ENCODE measurements at regions not wholly inside any gene's neighbourhood (a gene's known extent, or its start where the extent isn't known, plus 50 kb on each side); places are given as distances from the start of the nearest gene placed in this dataset.
"Not testable (repeated sequence)": the region's sequence is repeated elsewhere in the genome, so short reads cannot be mapped to it uniquely, and the experiment has no call there.

DNA sequence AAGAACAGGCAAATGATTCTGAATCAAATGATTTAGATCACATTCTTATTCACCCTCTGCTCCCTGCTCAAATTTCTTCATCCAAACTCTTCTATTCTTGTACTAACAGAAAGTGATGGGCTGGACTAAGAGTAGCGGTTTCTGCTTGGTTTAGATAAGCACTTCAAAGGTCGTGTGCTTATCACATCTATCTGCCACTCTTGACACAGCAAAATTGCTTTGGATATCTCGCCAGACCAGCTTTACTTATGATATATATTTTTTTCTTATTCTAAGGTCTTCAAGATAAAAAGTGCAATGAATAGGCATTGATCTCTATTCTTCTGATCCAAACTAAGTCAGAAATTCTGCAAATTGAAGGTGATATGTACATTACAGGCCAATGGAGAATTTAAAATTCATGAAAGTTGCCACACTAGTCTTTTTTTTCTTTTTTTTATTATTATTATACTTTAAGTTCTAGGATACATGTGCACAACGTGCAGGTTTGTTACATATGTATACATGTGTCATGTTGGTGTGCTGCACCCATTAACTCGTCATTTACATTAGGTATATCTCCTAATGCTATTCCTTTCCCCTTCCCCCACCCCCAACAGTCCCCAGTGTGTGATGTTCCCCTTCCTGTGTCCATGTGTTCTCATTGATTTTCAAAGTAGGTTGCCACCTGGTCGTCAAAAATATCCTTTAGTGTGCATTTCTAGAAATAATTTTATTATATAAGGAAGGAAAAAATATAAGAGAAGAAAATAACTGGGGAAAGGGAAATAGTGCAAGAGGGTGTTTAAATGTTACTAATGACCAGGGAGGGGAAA lies 1941.0 kb upstream of the RAG2 start:
- DNase-seq (ENCODE audit: missing footprints) (no peak), ATAC-seq (no peak)
- intact Hi-C loops (cut with DNase I) = no loop called here

DNA sequence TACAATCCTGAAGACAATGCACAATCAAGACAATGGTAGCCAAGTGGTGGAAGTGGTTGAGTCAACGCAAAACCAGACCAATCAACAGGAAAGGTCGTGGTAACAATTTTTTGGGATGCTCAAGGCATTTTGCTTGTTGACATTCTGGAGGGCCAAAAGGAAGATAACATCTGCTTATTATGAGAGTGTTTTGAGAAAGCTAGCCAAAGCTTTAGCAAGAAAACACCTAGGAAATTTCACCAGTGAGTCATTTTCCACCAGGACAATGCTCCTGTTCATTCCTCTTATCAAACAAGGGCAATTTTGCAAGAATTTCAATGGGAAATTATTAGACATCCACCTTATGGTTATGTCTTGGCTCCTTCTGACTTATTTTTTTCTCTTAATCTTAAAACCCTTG lies 1932.2 kb upstream of the RAG2 start:
- DNase-seq (ENCODE audit: missing footprints) (no peak), ATAC-seq (no peak)
- intact Hi-C loops (cut with DNase I) = no loop called here

DNA sequence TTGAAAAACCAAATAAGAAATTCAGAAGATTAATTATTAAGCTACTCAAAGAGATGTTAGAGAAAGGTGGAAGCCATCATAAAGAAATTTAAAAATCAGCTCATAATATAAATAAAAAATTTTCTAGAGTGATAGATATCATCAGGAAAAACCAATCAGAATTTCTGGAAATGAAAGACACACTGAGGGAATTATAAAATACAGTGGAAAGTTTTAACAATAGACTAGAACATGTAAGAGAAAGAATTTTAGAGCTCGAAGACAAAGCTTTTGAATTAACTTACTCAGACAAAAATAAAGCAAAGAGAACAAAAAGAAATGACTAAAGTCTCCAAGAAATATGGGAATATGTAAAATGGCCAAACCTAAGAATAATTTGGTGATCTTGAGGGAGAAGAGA lies 1926.9 kb upstream of the RAG2 start:
- ATAC-seq (no peak), DNase-seq (ENCODE audit: missing footprints) (no peak)
- intact Hi-C loops (cut with DNase I) = no loop called here

DNA sequence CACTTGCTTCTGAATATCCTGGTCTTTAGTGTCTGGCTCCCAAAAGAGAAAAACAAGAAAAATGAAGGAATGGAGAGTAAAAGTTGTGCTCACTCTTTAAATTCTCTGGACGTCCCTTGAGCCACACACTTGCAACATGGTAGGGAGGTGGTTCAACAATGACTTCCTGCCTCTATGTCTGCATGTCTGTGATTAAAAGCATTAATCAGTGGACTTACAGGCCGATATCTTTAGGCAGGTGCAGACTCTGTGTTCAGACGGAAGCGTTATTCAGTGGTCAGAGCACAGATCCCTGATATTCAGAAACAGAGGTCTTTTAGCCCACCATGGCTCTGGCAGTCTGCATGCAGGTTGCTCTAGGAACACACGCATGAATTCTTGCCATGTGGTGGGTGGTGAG lies 1920.0 kb upstream of the RAG2 start:
- no peak for DNase-seq (ENCODE audit: missing footprints)
- intact Hi-C loops (cut with DNase I) = no loop called here
- no peak for ATAC-seq

DNA sequence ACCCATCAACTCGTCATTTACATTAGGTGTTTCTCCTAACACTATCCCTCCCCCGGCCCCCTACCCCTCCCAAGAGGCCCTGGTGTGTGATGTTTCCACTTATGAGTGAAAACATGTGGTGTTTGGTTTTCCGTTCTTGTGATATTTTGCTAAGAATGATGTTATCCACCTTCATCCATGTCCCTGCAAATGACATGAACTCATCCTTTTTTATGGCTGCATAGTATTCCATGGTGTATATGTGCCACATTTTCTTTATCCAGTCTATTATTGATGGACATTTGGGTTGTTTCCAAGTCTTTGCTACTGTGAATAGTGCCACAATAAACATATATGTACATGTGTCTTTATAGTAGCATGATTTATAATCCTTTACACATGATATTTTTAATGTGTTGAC lies 1914.8 kb upstream of the RAG2 start:
- ATAC-seq; intact Hi-C loops (cut with DNase I): not testable (repeated sequence)

DNA sequence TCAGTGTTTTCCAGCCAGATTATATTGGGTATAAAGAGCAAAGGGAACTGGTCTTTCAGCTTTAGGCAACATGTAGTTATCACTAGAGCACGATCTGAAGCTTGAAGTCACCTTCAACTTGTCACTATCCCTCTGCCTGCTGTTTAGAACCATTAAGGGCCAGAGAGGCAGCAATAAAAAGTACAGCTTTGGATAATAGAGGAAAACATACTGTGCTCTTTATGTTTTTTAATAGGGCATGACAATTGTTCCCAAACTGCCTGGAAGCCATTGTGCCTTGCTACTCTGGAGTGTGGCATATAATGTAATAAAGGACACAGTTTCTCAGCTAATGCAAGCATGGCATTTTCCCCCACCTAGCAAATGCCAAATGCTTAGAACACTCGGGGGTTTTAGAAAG lies 1912.0 kb upstream of the RAG2 start:
- DNase-seq (ENCODE audit: missing footprints) = no peak
- no peak for ATAC-seq
- intact Hi-C loops (cut with DNase I) = no loop called here

More for the DNA sequence above, 1914.8 kb upstream of the RAG2 start:
- not testable (repeated sequence) for DNase-seq (ENCODE audit: missing footprints)

DNA sequence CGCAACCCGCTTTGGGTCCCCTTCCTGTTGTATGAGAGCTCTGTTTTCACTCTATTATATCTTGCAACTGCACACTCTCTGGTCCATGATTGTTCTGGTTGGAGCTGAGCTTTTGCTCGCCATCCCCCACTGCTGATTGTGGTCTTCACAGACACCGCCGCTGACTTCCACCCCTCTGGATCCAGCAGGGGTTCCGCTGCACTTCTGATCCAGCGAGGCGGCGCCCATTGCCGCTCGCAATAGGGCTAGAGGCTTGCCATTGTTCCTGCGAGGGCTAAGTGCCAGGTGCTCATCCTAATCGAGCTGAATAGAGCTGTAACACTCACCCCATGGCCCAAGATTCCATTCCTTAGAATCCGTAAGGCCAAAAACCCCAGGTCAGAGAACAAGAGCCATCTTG lies 1905.8 kb upstream of the RAG2 start:
- DNase-seq (ENCODE audit: missing footprints) (no peak), ATAC-seq (no peak)
- intact Hi-C loops (cut with DNase I) = no loop called here

DNA sequence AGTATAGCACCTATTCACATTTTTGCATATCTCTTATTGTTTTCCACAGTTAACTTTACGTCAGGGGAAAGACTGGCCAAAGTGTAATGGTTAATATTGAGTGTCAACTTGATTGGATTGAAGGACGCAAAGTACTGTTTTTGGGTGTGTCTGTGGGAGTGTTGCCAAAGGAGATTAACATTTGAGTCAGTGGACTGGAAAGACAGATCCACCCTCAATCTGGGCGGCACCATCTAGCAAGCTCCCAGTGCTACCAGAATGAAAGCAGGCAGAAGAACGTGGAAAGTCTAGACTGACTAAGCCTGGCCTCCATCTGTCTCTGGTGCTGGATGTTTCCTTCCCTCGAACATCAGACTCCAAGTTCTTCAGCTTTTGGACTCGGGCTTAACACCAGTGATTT lies 1900.7 kb upstream of the RAG2 start:
- no peak for DNase-seq (ENCODE audit: missing footprints)
- ATAC-seq = no peak
- intact Hi-C loops (cut with DNase I) = no loop called here

DNA sequence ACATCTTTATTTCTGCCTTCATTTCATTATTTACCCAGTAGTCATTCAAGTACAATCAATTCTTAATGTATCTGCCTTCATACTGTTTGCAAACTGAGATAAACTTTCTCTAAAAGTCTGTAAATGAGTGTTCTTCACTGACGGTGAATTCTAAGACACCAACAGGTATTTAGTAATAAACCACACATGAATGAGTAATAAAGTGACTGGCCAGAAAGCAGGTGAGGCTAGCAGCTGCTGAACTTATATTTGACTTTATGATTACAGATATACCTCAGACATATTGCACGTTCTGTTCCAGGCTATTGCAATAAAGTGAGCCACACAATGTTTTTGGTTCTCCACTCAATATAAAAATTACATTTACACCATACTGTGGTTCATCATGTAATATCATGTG lies 1894.0 kb upstream of the RAG2 start:
- intact Hi-C loops (cut with DNase I) = no loop called here
- DNase-seq (ENCODE audit: missing footprints) = no peak
- ATAC-seq = no peak

DNA sequence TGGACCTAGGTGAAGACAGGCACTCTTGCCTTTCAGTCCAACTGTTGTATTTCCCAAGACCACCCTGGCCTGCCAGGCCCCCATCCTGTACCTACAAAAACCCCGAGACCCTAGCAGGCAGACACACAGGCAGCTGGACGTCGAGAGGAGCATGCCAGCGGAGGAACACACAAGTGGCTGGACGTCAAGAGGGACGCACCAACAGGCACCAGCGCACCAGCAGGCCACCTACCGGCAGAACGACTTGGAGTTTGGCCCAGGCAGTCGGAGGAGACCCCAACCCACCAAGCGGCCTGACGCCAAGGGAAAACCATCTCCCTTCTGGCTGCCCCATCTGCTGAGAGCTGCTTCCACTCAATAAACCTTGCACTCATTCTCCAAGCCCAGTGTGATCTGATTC lies 1883.4 kb upstream of the RAG2 start:
- DNase-seq (ENCODE audit: missing footprints) (peak; percentile 44), ATAC-seq (no peak)
- intact Hi-C loops (cut with DNase I) = no loop called here

DNA sequence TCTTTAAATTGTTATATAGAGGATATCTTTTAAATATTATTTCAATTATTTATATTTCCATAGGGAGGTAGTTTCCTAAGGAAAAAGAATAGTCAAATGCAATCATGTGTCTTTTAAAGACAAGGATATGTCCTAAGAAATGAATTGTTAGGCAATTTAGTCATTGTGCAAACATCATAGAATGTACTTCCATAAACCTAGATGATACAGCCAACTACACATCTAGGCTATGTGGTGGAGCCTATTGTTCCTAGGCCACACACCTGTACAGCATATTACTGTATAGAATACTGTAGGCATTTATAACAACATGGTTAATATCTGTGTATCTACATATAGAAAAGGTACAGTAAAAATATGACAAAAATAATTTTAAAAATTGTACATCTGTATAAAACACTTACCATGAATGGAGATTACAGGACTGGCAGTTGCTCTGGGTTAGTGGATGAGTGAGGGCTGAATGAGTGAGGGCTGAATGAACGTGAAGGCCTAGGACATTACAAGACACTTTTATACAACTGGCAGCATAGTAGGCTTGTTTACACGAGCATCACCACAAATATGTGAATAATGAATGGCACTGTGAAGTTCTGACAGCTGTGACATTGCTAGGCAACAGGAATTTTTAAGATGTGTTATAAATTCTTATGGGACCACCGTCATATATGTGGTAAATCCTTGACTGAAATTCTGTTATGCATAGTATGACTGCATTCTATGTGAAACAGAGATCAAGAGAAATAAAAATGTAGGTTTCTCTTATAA lies 1879.0 kb upstream of the RAG2 start:
- intact Hi-C loops (cut with DNase I) = no loop called here
- ATAC-seq = no peak
- no peak for DNase-seq (ENCODE audit: missing footprints)

DNA sequence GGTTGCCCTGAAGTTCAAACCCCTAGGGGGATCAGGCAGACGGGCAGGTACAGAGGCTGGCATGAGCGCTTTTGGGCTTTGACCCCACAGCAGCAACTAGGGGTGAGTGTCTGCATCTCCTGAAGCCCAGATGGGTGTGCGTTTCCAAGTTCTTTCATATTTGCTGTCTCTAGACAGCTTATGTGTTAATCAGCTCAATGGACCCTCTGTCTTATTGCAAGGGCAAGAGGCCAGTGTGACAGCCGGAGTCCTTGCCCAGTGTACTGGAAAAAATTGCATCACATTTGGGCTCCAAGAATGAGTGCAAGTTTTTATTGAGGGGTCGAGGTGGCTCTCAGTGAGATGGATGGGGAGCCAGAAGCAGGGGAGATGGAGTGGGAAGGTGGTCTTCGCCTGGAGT lies 1863.7 kb upstream of the RAG2 start:
- ATAC-seq (peak; percentile 94), DNase-seq (ENCODE audit: missing footprints) (no peak)
- intact Hi-C loops (cut with DNase I) = no loop called here

DNA sequence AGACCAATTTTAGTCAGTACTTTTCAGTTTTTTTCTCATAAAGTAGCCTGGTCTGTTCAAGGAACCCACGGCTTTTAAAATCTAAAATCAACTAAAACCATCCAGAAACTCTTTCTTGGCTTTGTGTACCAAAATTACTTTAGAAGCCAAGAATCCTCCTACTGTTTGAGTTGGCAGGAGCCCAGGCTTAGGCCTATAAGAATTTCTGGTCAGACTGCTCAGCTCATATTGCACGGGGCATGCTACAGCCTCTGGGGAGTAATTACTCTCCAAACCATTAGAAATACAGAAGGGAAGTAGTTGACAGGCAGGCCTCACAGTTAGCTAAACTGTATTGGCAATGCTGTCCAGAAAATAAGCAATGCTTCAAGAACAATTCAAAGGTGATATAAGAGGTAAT lies 1862.9 kb upstream of the RAG2 start:
- no peak for DNase-seq (ENCODE audit: missing footprints)
- ATAC-seq = peak; percentile 75
- intact Hi-C loops (cut with DNase I) = no loop called here

DNA sequence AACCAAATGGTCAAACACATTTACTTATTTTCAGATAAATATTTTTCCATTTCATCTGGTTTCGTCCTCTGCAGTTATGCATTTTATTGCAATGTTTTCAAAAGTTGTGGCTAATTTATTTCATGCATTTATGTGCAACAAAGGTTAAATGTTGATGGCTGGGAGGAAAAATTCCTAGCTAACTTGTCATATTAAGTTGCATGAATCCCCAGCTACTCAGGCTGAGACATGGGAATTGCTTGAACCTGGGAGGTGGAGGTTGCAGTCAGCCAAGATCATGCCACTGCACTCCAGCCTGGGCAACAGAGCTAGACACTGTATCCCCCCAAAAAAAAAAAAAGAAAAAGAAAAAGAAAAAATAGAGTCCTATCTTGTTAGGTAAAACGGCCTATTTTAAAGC lies 1862.4 kb upstream of the RAG2 start:
- no peak for DNase-seq (ENCODE audit: missing footprints)
- ATAC-seq = no peak
- intact Hi-C loops (cut with DNase I) = no loop called here

DNA sequence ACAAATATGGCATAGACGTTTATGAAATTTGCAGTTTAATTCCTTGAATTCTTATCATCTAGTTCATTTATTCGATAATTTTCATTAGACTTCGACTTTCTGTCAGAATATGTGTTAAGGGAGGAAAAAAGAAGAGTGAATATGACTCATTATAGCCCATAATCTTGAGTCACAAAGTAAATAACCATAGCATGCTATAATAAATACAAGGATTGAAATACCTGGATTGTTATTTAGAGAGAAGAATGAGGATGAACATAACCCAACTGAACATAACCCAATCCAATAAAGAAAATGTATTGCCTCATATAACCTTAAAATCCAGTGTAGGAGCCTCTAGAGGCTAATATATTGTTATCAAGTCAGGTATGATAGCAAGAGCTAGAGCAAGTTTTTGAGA lies 1858.3 kb upstream of the RAG2 start:
- no peak for DNase-seq (ENCODE audit: missing footprints)
- no peak for ATAC-seq
- intact Hi-C loops (cut with DNase I) = no loop called here

DNA sequence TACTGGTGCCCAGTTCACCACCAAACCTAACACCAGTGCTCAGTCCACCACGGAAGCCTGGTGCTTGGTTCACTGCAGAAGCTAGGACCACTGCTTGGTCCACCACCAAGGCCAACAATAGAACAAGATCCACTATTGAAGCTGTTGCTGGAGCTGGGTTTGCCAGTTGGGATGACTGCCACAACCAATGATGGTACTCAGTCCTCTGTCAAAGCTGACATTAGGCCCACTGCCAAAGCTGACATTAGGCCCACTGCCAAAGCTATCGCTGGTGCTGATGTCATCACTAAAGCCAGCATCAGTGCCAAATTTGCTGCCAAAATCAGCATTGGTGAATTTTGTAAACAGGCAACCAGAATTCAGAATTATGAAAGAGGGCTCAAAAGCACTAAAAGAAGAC lies 1850.2 kb upstream of the RAG2 start:
- ATAC-seq (peak; percentile 26), DNase-seq (ENCODE audit: missing footprints) (peak; percentile 33)
- intact Hi-C loops (cut with DNase I) = no loop called here

DNA sequence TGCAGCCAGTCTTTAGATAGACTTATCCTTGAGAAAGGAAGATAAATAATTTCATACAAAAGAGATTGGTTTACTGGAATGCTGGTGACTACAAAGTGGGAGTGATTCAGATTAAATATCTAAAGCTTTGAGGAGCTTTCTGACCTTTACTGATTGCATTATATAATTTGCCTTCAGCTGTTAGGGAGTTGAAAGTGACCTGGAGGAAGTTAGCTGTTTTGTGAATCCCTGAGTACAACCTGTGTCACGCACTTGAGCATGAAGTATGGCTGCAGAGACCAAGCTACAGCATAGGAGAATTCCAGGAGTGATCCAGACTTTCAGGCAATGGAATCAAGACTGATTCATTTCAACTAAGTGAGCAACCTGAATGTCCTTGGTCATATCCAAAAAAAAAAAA lies 1848.3 kb upstream of the RAG2 start:
- no peak for DNase-seq (ENCODE audit: missing footprints)
- no peak for ATAC-seq
- intact Hi-C loops (cut with DNase I) = no loop called here

DNA sequence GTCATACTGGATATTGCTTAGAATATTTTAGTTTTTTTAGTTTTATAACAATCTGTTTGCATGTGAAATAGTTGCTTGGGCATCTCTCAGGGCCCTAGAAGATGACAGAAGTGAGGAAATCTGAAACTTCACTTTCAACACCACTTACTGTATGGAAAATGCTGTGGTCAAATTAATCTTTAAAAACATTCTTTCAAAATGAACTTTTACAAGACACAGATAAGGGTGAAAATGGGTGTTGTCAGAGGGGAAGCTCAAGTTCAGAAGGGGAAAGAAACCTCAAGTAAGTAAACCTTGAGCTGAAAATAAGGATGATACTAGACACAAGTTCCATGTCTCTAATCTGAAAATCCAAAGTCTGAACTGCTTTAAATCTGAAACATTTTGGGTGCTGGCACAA lies 1840.1 kb upstream of the RAG2 start:
- ATAC-seq (no peak), DNase-seq (ENCODE audit: missing footprints) (no peak)
- intact Hi-C loops (cut with DNase I) = no loop called here

DNA sequence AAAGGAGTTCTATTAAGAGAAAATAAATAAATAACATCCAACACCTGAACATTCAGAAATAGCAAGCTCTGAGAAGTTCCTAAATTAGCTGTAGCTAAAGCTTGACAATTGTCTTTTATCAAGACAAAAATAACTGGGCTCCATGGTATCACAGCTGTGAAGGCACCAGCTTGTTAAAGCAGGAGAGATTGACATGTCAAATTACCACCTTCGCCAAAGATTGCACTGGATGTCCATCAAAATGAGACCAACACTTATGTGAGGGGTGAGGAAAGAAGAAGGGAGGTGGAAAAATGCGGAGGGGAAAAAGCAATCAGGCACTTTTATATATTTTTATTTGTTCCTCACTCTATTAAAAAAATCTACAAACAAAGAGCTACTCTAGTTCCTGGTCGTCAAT lies 1827.5 kb upstream of the RAG2 start:
- intact Hi-C loops (cut with DNase I) = no loop called here
- no peak for DNase-seq (ENCODE audit: missing footprints)
- no peak for ATAC-seq

DNA sequence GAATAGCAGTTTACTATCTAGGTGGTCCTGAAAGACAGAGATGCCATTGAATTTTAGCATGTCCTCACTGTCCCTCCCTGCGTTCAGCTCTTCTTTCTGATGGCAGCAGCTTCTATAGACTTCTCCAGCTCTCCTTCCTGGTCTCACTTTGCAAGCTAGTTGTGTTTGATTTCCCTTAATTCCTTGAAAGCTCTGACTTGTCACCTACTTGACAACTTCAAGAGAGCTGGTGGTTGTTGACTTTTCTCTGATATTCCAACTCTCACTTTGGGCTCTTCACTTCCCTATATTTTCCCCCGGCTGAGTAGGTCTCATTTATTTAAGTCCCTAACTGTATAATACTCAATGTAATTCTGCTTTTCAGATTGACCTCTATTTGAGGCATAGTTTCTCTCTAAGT lies 1825.0 kb upstream of the RAG2 start:
- DNase-seq (ENCODE audit: missing footprints) (no peak), ATAC-seq (no peak)
- intact Hi-C loops (cut with DNase I) = no loop called here

DNA sequence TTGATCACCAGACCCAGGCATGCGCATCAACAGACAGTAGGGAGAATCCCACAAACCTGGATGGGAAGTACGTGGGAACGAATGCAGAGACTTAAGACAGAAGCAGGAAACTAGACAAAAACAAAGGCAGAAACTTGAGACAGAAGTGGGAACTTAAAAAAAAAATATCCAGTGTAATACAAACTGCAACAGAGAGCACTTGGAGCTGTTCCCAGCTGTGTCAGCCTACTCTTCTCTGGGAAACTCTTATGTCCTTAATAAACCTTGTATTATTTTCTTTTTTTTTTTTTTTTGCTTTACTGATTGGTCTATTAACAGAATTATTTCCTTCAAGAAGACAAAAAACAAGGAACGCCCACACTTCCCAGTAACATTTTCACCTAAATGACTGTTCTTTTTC lies 1818.1 kb upstream of the RAG2 start:
- DNase-seq (ENCODE audit: missing footprints) (no peak), ATAC-seq (no peak)
- intact Hi-C loops (cut with DNase I) = no loop called here

All from Right ventricle myocardium inferior (tissue), 1 donor.